CD4-positive, alpha-beta T cell treated with Interleukin-4 for 1 hour (primary cell): ENCODE measurements at regions not wholly inside any gene's neighbourhood (a gene's known extent, or its start where the extent isn't known, plus 50 kb on each side); places are given as distances from the start of the nearest gene placed in this dataset.

Experiments
- DNase-seq, 2 donors: peaks; one replicate each; pipeline ENCODE4 v3.0.0-alpha.2; 2020 to 2022

DNA sequence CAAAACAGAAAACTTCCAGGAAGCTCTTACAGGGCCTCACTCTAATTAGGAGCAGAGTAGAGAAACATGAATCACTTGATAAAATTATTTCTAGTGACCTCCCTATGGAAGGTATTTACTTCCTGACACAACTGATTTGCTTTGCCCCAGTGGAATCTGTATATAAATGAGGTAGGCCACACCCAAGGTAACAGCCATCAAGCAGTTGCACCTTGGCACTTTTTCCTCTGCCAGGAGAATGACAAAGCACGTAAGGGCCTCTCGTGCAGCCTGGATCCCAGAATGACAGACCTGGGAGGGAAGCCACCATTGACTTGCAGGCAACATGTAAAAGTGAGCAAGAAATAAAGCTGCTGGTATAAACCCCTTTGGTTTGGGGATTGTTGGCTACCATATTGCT, 620.0 kb upstream of the SLC39A10 start:
- DNase-seq: no peak

GRCh38 chr2:195031411-195031810, 625.6 kb upstream of the SLC39A10 start:
- no peak for DNase-seq

DNA sequence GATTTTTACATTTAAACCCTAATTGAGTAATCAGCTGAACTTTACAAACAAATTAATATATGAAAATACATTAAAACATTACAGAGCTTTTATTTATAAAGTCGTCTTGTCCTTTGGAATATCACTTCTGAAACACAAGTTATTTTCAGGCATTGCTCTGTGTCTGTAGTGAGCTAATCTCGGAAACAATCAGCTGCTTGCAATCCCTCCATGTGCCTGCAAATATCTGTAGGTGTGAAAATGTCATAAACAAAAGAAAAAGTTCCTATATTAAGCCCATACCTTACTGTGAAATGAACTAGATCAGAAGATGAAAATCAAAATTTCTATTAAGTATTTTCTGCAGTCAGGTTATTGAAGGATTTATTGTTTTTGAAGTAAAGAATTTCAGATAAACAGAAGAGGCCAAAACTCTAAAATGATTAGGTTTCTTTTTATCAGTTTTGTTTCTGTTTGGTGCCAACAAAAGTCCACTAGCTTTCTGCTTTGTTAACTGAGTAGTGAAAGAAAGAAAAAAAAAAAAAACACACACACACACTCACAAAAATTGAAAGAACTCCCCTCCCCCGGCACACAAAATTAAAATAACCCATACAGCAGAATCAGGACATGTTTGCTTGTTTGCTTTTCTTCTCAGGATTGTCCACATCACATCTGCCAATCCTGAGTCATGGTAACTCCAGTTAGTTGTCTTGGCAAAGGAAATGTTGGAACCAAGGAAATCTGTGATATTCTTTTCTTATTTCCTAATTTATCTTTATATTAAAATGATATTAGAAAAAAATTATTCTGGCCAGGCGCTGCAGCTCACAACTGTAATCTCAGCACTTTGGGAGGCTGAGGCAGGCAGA, 627.0 kb upstream of the SLC39A10 start:
- no peak for DNase-seq

GRCh38 chr2:195027947-195028346, 629.1 kb upstream of the SLC39A10 start:
- no peak for DNase-seq

DNA sequence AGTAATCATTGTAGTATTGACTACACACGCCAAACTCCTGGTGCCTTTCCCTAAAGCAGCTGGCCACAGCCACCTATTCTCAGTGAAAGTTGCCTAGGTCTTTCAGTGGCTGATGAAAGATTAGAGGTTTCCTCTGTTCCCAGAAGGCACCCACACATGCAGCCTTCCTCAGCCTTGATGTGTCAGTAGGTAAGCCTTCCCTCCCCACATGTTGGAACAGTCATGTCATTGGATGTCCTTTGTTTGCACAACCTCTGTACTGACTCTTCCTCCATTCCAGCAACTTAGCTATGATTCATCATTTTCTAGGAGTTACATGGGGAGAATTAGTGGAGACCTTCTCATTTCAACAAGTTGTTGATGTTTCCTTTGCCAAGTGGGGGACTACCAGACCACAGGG, 630.8 kb upstream of the SLC39A10 start:
- DNase-seq: no peak

DNA sequence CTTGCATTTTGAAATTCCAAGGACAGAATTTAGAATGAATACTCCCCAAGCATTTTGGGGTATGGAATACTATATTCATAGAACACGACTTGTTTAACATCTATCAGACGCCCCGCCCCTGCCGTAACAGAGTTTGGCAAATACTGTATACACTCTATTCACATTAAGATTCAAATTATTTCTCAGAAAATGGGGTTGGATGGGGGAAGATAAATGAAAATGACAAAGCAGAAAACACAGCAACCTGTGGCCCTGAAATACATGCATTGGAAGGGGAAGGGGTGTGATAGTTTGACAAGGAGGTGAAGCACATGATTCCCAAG, 634.6 kb upstream of the SLC39A10 start:
- no peak for DNase-seq

- no peak for DNase-seq
Measured at GRCh38 chr2:195021711-195022507, 635.1 kb upstream of the SLC39A10 start.

GRCh38 chr2:195018462-195018861, 638.6 kb upstream of the SLC39A10 start:
- no peak for DNase-seq

DNA sequence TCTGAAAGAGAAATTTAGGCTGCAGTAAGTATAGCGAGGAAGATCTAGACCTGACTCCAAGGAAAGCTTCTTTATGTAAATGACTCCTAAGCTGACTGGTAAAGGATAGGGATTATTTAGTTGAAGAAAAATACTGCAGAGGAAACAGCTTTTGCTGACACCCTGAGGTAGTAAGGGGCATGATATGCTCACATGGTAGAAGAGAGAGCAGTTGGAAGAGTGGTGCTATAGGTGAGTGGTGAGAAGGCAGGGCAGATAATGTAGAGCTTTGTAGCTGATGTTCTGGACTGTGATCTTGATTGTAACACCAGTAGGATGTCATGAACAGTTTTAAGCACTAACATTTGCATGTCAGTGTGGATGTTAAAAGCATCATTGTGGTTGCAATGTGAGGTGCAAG, 639.1 kb upstream of the SLC39A10 start:
- DNase-seq: no peak

- DNase-seq: no peak
Measured at GRCh38 chr2:195016841-195017240, 640.2 kb upstream of the SLC39A10 start.

- no peak for DNase-seq
Measured at GRCh38 chr2:195009202-195009601, 647.8 kb upstream of the SLC39A10 start.

DNA sequence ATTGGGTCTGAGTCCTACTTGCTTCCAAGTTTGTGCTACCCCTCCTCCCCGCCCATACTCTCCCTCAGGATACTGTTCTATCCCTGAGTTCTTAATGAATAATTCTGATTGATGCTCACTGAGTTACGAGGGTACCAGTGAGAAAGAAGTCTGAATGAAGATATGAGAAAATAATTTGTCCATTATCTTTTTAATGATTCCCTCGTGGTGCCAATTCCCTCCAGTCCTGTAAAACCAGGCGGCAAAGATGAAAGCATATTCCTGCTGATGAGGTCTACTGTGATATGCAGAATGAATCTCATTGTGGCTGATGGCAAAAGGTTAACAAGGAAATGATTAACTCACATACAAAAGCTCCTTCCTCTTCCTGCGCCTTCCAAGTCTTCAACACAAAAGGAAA, 650.2 kb upstream of the SLC39A10 start:
- no peak for DNase-seq

GRCh38 chr2:195003881-195004471, 653.0 kb upstream of the SLC39A10 start:
- DNase-seq: no peak

DNA sequence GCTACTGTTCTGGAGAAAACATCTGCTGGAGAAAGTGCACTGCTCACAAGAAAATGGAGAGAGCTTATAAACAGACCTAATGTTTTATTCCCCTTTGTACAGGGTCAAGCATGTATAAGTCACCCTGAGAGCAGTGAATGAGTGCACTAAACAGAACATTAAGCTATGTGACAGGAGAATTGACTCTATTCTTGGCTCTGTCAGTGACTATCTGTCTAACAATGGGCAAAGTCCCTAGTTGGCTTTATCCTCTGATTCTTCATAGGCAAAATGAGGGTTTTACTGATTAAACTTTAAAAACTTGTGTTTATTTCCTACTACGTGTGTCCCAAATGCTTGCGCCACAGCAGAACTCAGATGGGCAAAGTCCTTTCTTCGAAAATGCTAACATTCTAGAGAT, 655.1 kb upstream of the SLC39A10 start:
- DNase-seq: no peak

GRCh38 chr2:194999771-195000170, 657.3 kb upstream of the SLC39A10 start:
- DNase-seq: no peak

DNA sequence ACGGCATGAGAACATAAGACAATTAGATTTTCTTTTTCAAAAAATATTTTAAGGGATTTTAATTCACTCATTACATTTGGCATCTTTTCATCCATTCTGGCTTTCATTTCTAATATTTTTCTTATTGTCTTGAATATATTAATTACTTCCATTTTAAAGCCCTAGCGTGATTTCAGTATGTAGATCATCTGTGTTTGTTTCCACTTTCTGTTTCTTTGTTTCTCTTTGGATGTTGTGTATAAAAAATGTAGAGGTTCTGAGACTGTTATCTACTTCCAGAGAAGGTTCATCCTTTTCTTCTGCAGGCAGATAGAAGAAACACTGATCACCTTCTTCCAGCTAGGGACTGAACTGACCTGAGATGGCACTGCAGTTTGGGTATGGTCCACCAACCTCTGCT, 664.4 kb upstream of the SLC39A10 start:
- no peak for DNase-seq

DNA sequence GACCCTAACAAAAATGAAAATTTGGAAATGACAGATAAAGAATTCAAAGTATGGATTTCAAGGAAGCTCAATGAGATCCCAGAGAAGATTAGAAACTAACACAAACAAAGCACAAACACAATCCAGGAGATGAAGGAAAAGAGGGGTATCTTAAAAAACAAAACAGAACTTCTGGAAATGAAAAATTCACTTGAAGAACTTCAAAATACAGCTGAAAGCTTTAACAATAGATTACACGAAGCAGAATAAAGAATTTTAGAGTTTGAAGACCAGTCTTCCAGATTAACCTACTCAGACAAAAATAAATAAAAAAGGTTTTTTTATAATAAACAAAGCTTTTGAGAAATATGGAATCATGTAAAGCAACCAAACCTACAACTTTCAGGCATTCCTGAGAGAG, 671.8 kb upstream of the SLC39A10 start:
- no peak for DNase-seq

GRCh38 chr2:194962254-194962653, 694.8 kb upstream of the SLC39A10 start:
- DNase-seq: no peak

DNA sequence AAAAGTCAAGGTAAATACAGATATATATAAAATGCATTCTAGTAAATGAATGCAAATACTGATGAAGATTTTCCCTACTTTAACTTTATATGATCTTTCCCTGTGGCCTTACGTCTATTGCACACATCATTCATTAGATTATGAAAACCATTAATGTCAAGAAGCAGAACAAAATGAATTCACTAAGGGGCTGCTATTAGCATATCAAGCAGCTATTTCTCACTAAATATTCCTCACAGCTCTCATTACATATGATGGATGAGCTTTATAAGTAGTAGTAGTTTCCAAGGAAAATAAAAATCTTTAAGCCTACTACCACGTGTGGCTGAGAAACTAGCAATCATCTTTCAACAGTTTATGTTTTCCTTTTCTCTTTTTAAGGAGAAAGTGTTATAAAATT, 702.8 kb upstream of the SLC39A10 start:
- no peak for DNase-seq

DNA sequence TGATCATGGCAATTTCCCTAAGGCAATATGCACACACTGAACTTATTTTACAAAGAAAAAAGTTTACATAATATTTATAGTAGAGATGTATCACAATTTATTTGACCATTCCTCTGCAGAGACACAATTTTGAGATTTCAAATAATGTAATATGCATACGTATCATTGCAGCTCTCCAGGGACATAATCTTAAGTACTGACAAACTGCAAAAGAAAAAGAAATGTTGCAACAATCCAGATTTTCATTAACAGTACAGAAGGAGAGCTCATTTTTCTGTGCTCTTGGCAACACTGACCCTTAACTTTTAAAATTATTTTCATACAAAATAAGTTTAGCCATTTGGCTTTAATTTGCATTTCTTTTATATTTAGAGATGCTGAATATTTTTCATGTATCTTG, 710.2 kb upstream of the SLC39A10 start:
- DNase-seq: no peak

- DNase-seq: no peak
Measured at GRCh38 chr2:194938066-194938465, 719.0 kb upstream of the SLC39A10 start.

GRCh38 chr2:194927489-194927888, 729.5 kb upstream of the SLC39A10 start:
- DNase-seq: no peak

DNA sequence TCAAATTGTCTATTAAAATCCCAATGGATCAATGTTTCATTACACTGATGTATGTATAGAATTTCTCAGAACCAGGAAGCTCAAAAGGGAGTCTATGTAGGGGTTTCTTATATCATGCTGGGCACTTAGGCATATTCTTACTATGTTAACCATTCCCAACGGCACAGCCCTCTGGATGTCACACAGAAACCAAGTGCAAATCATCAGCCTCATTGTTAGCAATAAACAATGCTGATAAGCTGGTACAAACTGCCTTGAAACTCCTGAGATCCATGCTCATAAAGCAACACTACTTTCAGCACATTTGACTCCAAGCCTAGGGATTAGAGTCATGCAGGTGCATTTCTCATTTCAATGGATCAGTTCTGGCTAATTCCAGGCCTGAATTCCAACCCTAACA, 730.2 kb upstream of the SLC39A10 start:
- no peak for DNase-seq

DNA sequence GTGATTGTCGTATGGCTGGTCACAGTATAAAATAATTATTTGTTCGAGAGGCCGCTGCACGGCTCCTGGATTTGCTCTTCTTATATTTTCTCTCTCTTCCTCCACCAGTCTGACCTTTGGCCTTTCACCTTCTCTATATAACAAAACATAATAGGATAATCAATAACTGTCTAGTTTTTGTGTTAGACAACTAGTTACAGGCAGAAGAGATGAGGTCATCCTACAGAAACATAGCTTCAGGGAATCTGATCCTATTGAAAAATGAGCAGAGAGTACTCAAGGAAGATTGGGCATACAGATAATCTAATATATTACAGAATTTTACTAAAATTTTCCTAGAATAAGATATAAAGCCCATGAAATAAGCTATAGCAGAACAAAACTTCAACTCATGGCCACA, 731.3 kb upstream of the SLC39A10 start:
- no peak for DNase-seq
